Neural cell (in vitro differentiated cells): ENCODE measurements at regions not wholly inside any gene's neighbourhood (a gene's known extent, or its start where the extent isn't known, plus 50 kb on each side); places are given as distances from the start of the nearest gene placed in this dataset.

ENCODE experiments used
- EZH2 ChIP-seq: fragments of 200-600, 300-800 bp; shearing (Covaris generic), sonication (generic); IDR thresholded peaks from 2 replicates; pipeline ENCODE4 v1.6.1; 2014; ENCODE audit warnings: antibody characterized with exemption, low read length, borderline replicate concordance, mild to moderate bottlenecking; ENCODE audit not compliant: insufficient read depth, poor library complexity, severe bottlenecking
- MXI1 ChIP-seq: fragments of 450-650 bp; conservative IDR thresholded peaks from 2 replicates; pipeline ENCODE4 v1.6.1; 2014; ENCODE audit warnings: antibody characterized with exemption, mild to moderate bottlenecking; ENCODE audit not compliant: poor library complexity, severe bottlenecking
- SMC3 ChIP-seq: fragments of 450-650 bp; conservative IDR thresholded peaks from 2 replicates; pipeline ENCODE4 v1.6.1; 2014; ENCODE audit warnings: antibody characterized with exemption, mild to moderate bottlenecking, moderate library complexity; ENCODE audit not compliant: poor library complexity
- TF ChIP-seq, protein P1 (sequence below): IDR thresholded peaks from 2 replicates; pipeline ENCODE4 v1.6.1; 2012; ENCODE audit warnings: borderline replicate concordance
- TF ChIP-seq, protein P2 (sequence below): fragments of 450-650 bp; IDR thresholded peaks from 2 replicates; pipeline ENCODE4 v1.5.1; 2014; ENCODE audit warnings: antibody characterized with exemption, mild to moderate bottlenecking, moderate library complexity; ENCODE audit not compliant: poor library complexity, severe bottlenecking

DNA sequence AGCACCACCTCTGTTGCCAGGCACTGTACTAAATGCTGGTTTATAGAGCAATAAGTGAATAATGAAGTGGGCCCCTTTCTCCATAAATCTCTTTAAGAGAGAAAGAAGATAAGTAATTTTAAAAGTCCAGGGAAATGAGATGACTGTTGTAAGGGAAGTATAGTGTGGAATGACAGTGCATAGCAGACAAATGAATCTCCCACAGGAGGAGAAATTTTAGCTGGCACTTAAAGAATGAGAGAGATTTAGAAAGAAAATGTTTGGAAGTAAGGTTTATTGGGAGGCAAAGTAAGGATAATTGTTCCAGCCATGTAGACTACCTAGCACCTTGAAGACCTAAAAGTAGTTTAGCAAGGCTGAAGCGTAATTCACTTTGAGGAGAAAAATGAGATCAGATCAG is 1081.1 kb upstream of the PABPC4L start:
- TF ChIP-seq, protein P1, sequence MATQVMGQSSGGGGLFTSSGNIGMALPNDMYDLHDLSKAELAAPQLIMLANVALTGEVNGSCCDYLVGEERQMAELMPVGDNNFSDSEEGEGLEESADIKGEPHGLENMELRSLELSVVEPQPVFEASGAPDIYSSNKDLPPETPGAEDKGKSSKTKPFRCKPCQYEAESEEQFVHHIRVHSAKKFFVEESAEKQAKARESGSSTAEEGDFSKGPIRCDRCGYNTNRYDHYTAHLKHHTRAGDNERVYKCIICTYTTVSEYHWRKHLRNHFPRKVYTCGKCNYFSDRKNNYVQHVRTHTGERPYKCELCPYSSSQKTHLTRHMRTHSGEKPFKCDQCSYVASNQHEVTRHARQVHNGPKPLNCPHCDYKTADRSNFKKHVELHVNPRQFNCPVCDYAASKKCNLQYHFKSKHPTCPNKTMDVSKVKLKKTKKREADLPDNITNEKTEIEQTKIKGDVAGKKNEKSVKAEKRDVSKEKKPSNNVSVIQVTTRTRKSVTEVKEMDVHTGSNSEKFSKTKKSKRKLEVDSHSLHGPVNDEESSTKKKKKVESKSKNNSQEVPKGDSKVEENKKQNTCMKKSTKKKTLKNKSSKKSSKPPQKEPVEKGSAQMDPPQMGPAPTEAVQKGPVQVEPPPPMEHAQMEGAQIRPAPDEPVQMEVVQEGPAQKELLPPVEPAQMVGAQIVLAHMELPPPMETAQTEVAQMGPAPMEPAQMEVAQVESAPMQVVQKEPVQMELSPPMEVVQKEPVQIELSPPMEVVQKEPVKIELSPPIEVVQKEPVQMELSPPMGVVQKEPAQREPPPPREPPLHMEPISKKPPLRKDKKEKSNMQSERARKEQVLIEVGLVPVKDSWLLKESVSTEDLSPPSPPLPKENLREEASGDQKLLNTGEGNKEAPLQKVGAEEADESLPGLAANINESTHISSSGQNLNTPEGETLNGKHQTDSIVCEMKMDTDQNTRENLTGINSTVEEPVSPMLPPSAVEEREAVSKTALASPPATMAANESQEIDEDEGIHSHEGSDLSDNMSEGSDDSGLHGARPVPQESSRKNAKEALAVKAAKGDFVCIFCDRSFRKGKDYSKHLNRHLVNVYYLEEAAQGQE = no peak
- TF ChIP-seq, protein P2, sequence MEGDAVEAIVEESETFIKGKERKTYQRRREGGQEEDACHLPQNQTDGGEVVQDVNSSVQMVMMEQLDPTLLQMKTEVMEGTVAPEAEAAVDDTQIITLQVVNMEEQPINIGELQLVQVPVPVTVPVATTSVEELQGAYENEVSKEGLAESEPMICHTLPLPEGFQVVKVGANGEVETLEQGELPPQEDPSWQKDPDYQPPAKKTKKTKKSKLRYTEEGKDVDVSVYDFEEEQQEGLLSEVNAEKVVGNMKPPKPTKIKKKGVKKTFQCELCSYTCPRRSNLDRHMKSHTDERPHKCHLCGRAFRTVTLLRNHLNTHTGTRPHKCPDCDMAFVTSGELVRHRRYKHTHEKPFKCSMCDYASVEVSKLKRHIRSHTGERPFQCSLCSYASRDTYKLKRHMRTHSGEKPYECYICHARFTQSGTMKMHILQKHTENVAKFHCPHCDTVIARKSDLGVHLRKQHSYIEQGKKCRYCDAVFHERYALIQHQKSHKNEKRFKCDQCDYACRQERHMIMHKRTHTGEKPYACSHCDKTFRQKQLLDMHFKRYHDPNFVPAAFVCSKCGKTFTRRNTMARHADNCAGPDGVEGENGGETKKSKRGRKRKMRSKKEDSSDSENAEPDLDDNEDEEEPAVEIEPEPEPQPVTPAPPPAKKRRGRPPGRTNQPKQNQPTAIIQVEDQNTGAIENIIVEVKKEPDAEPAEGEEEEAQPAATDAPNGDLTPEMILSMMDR = no peak
- TF ChIP-seq SMC3 = no peak
- no peak for TF ChIP-seq MXI1
- TF ChIP-seq EZH2 = no peak
